ENCODE measurements at regions not wholly inside any gene's neighbourhood (a gene's known extent, or its start where the extent isn't known, plus 50 kb on each side); places are given as distances from the start of the nearest gene placed in this dataset.

DNA sequence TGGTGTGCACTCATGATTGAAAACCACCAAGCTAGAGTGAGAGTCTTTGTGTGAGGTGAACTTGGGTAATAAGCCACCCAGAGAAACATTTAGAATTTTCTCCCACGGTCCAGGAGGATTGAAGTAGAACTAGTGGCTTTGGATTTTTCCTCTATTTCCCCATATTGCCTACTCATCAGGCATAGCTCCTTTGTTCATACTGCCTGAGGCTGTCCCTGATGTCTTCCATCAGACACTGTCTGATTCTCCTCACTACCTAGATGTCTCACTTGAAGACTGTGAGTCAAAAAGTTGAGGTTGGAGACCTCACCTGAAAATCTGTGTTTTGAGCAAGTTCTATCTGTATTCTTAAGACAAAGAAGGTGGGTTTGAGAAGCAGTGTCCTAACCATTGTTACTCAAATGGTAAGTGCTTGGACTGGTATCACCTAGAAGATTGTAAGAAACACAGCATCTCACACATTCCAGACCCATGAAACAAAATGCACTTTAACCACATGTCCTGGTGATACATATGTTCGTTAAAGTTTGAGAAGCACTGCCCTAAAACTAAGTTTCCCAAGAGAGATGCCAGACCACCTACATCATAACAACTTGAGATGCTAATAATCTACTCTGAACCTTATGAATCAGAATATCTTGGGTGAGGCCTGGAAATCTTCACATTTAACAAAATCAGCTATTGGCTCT, 523.4 kb upstream of the BTBD3 start:
- DNase-seq (ENCODE audit: low spot score in 2 of 2) (no peak), FAIRE-seq (no peak)

DNA sequence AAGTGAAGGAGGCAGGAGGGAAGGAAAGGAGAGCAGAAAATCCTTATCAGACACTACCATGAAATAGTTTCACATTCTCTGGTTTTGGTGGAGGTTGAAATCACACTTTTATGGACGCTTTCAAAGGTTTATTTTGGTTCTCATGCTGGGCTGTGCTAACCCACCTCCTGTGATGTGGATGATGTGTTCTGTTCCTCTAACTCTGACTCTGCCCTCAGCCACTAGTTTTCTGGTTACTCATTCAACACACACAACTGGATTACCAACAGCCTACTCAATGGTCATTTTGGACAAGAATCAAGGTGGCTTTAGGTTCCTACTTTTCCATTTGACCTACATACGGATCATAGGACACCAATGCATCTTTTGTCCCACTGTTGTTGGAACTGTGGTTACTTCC, 522.1 kb upstream of the BTBD3 start:
- no peak for FAIRE-seq

DNA sequence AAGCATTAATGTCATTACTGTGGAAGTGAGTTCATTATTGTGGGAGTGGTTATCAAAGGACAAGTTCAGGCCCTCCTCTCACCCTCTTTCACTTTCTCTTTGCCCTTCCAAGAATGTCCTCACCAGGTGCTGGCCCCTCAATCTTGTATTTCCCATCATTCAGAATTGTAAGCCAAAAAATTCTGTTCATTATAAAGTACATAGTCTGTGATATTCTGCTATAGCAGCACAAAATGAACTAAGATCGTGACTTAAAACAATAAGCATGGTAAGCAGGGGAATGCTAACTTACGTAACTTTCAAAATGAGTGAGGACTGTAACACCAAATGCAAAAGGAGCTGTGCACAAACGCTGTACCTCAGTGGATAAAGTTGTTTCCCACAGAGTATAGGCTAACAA, 515.7 kb upstream of the BTBD3 start:
- FAIRE-seq (no peak), DNase-seq (ENCODE audit: low spot score in 2 of 2) (no peak)

More for the DNA sequence above, 522.1 kb upstream of the BTBD3 start:
- no peak for DNase-seq (ENCODE audit: low spot score in 2 of 2)

DNA sequence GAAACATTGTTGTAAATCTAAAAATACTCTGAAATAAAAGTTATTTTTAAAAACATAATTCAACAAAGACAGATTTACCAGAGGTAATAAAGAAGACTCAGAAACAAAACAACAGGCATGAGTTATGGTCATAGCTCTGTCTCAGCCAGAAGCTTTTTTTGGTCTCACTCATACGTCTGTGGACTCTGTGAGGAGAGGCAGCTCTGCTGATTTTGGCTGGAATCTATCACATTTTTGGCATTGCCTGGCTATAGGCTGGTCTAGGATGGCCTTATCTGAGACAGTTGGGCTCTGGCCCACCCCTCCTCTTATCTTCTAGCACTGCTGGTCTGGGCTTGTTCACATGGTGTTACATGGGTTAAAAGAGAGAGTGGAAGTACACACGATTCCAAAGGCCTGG, 514.0 kb upstream of the BTBD3 start:
- FAIRE-seq (no peak), DNase-seq (ENCODE audit: low spot score in 2 of 2) (no peak)

DNA sequence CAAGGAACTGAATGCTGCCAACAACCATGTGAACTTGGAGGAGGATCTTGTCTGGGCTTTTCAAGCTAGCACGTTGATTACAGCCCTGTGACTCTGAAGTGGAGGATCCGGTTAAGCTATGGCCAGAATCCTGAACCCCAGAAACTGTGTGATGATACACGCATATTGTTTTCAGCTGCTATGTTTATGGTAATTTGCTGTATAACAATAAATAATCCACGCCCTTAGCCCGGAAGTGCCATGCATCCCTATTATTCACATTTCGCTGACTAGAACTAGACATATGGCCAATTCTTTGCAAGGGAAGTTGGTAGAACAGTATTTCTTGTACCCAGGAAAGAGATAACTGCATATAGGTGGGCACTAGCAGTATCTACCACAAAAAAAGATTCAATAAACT, 510.8 kb upstream of the BTBD3 start:
- no peak for DNase-seq (ENCODE audit: low spot score in 2 of 2)
- no peak for FAIRE-seq

DNA sequence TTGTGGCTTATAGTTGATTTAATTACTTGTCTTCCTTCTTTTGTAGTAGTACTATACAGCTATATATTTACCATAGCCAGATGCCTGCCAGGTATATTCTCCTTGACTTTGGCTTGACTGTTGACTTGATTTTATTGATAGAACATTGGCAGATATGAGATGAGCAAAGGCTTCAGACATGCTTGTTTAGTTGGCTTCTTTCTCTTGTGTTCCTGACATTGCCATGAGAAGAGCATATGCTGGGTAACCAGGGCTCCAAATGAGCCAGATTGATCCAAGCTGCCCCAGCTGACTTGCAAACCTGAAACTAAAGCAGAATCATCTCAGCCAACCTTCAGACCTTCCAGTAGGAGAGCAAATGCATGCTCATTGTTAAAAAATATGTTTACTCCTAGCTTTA, 508.1 kb upstream of the BTBD3 start:
- DNase-seq (ENCODE audit: low spot score in 2 of 2) (no peak), FAIRE-seq (no peak)

DNA sequence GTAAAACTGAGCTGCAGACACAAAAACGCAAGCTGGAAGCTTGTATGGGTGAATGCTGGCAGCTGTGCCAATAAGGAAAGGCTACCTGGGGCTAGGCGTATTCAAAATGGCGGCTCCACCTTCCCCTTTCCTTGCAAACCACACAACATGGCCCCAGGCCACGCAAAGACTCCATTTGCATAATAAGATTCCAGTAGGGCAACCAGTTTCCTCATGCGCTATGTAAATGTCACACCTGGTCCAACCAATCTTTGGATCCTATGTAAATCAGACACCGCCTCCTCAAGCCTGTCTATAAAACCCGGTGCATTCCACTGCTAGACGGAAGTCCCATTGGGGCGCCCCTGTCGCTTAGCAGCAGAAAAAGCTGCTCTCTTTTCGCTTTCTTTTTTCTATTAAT, 505.9 kb upstream of the BTBD3 start:
- FAIRE-seq = no peak

DNA sequence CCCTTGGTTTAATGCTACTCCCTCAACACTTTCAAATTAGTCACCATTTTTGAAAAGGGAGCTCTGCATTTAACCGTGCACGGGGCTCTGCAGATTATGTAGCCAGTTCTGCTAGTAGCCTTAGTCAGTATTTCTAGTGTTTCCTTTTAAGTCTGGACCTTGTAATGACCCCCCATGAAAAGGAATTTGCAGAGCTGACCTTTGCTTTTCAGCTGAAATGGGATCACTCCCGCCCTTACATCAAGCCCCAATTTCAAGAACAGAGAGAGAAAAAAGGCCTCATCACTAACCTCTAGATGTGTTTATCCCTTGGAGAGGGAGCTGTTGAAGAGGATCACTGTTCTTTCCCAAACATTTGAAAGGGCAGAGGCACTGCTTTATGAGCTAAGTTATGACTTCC, 490.7 kb upstream of the BTBD3 start:
- FAIRE-seq (no peak), DNase-seq (ENCODE audit: low spot score in 2 of 2) (no peak)

More for the DNA sequence above, 505.9 kb upstream of the BTBD3 start:
- no peak for DNase-seq (ENCODE audit: low spot score in 2 of 2)

DNA sequence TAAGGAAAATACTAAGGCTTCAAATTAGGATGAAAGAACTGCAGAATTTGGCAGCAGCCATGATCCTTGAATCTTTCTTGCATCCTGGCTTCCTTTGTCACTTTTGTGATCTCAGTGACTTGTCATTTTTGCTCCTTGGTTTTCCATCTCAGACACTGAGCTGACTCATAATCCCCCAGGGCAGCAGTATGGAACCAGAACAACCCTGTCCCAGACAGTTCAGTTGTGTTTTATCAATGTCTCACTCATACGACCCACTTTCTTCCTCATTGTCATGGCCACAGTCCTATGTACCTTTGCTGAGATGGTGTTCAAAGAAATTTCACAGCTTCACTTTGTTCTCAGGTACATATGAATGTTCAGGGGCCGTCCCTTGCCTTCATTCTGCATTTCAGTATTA, 488.5 kb upstream of the BTBD3 start:
- no peak for FAIRE-seq

DNA sequence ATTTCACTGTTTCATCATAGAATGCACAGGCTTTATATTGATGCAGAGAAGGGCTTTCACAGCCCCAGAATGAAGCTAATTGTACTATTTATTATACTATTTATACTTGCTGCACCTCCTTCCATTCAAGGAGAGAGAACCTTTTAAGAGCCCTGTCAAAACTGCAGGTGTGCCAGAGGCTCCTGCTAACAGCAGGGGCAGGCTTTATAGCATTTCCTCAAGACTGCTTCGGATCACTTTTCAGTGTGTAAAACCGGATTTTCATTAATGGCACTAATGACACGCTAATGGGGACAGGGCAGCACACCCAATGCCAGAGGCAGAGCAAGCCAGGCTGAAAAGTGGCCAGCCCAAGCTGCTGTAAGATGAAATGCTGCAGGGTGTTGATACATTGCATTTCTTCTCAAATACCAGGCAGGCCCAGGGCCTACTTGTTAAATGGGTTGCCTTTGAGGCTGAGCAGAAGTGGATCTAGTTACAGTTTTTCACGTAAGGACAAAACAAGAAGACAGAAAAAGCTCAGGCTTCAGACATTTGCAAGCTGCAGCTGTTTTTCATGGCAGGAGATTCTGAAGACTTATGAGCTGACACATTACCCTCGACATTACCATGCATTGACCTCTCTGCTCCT, 487.7 kb upstream of the BTBD3 start:
- FAIRE-seq (no peak), DNase-seq (ENCODE audit: low spot score in 2 of 2) (no peak)

More for the DNA sequence above, 488.5 kb upstream of the BTBD3 start:
- DNase-seq (ENCODE audit: low spot score in 2 of 2) = no peak

DNA sequence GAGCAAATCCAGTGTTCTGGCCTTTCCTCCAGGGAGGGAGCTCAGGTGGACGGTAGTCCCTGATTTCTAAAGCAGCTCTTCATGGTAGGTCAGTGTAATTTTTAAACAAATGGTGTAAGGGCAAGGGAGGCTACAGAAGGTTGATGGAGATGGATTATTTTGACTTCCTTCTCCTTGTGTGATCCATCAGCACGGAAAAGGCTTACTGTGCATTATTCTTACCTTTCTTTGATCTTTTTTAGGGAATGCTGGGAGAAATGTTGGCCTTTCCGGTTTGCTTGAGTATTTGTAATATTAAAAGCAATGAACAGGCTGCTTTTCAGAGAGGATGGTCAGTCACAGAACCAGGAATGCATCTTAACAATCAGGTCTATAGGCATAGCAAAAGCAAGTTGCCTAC, 487.0 kb upstream of the BTBD3 start:
- DNase-seq (ENCODE audit: low spot score in 2 of 2) = no peak
- FAIRE-seq = no peak

DNA sequence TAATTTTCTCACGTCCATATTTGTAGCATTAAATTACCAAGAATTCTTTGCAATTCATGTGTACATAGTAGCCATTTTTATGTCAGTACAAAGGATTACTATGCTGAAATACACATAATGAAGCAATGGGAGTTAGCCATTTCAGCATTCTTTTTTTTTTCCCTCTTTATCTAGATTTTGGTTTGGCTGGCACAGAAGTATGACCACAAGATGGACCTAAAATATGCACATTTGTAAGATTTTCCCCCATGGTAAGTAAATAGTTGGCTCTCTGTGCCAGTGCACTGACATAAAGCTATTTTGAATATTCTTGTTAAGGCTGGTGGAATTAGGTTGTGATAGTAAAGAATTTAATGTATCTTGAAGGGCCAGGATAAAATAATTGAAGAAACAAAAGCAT, 486.1 kb upstream of the BTBD3 start:
- DNase-seq (ENCODE audit: low spot score in 2 of 2) = no peak
- no peak for FAIRE-seq

DNA sequence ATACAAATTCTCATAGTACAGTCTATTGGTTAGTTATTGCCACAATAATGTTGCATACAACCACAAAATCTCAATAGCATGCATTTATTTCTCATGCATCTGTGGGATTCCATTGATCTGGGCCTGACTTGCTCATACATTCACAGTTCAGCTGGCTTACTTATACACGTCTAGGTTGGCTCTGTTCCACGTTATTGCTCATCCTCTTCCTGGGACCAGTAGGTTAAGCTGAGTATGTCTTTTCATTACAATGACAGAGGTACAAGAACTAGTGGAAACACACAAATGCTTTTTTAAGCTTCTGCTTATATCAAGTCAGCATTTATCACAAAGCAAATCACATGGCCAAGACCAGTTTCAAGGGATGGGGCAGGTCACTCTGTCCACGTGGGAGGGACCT, 485.3 kb upstream of the BTBD3 start:
- FAIRE-seq (no peak), DNase-seq (ENCODE audit: low spot score in 2 of 2) (no peak)

DNA sequence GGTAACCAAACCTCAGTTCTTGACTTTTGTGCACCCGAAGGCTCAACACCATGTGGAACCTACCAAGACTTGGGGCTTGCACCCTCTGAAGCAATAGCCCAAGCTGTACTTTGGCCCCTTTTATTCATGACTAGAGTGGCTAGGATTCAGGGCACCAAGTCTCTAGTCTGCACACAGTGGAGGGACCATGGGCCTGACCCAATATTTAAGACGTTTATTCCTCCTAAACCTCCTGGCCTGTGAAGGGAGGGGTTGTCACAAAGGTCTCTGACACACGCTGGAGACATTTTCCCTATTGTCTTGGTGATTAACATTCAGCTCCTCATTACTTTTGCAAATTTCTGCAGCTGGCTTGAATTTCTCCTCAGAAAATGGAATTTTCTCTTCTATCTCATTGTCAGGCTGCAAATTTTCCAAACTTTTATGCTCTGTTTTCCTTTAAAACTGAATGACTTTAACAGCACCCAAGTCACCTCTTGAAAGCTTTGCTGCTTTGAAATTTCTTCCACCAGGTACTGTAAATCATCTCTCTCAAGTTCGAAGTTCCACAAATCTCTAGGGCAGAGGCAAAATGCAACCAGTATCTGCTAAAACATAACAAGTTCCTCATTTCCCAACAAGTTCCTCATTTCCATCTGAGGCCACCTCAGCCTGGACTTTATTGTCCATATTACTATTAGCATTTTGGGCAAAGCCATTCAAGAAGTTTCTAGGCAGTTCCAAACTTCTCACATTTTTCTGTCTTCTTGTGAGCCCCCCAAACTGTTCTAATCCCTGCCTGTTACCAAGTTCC, 481.4 kb upstream of the BTBD3 start:
- no peak for DNase-seq (ENCODE audit: low spot score in 2 of 2)
- FAIRE-seq = no peak

DNA sequence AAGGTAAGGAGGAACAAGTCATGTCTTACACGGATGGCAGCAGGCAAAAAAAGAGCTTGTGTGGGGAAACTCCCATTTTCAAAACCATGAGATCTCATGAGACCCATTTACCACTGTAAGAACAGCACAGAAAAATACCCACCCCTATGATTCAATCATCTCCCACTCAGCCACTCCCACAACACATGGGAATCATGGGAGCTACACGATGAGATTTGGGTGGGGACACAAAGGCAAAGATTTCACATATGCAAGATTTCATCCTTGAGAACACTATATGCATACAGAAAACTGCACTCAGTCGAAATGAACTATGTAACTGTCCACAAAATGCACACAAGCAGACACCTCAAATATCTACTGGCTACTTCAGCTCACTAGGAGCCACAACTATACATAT, 480.6 kb upstream of the BTBD3 start:
- FAIRE-seq = no peak
- DNase-seq (ENCODE audit: low spot score in 2 of 2) = no peak

DNA sequence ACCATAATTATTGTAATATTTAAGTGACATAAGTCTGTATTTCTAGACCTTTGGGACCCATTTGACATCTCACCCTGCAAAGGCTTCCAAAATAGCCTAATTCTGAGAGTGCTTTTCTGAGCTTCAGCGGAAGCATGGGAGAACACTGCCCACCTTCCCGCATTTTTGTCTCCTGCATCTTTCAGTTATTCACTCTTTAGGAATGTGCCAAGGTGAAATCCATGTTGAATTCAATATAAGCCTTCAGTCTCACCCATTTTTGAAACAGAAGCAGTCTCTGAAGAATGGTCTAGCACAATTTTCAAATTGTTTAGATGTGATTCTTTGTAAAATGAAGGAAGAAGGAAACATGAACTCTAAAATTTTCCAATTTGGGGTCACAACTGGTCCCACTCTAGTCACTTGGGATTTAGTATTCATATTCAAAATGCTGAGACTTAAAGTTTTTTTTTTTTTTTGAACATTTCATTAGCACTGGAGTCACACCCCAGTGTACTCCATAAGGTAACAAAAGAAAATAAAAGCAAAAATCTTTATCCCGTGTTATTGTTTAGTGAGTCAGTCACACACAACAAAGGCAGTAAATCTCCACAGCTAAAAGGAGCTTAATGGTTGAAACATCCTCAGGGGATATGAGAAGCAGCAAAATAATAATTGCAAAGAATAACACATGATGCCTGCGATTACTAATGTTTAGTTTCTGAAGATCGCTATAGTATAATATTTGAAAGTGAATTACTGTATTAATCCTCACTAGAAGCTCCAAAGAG, 479.9 kb upstream of the BTBD3 start:
- no peak for FAIRE-seq

DNA sequence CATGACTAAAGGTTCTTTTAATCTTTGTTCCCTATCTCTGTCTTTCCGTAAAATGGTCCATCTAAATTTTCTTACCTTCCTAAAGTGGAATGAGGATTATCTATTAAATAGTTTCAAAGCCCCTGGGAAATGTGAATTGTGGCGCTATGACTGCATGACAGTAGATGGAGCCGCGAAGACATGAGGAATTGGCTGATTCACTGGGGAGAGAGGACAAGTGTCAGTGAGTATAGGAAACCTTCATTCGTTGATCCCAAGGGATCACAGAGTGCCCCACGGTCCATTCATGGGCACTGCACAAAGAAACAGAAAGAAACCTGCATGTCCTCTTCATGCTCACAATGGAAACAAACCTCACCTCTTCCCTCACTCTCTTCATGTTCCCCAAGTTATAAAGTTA, 479.3 kb upstream of the BTBD3 start:
- DNase-seq (ENCODE audit: low spot score in 2 of 2) (no peak), FAIRE-seq (no peak)

More for the DNA sequence above, 479.9 kb upstream of the BTBD3 start:
- DNase-seq (ENCODE audit: low spot score in 2 of 2) = no peak

DNA sequence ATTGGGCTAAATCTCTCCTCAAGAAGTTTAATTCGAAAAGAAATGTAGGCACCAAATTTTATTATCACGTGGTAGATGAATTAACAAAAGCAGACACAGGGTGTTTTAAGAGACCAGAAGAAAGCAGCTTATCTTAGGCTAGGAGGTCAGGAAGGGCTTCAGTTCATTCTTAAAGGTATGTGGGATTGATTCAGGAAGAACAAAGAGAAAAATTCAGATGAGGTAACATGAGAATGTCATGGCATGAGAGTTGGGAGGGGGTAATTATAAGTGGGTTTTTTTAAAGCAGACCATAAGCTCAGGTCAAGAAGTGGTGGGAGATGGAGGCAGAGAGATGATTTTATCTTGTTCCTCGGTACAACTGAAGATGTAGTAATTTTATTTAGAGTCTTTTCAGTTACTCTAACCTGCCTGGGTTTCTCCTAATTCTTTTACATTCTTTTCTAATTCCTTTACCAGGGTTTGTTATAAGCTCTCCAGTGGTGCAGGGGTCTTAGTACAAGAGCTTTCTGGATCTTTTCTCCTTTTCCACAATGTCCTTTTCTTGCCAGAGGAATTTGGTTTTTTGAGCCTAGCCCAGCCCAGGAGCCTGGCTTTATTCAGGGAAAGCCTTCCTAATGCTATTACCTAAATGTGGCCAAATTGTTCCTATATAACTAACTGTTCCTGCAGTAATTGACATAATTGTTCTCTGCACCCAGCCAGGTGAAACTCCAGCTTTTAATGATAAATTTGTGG, 474.1 kb upstream of the BTBD3 start:
- FAIRE-seq (no peak), DNase-seq (ENCODE audit: low spot score in 2 of 2) (no peak)

DNA sequence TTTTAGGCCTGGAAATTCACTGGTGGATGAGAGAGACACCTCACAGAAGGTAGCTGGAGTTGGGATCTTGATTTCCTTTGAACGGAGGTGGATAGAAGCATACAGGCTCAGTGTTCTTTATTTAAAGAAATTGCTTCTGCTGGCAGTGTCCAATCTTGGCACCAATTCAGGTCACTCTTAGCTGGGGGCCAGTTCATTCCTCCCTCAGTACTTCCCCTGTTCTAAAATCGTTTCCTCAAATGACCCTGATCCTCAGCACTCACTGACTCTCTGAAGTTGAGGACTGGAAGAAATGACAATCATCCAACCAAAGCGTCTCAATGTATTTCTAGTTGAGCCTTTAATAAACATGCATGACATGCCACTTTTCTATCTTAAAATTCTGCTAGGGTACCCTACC, 472.5 kb upstream of the BTBD3 start:
- DNase-seq (ENCODE audit: low spot score in 2 of 2) (no peak), FAIRE-seq (no peak)

DNA sequence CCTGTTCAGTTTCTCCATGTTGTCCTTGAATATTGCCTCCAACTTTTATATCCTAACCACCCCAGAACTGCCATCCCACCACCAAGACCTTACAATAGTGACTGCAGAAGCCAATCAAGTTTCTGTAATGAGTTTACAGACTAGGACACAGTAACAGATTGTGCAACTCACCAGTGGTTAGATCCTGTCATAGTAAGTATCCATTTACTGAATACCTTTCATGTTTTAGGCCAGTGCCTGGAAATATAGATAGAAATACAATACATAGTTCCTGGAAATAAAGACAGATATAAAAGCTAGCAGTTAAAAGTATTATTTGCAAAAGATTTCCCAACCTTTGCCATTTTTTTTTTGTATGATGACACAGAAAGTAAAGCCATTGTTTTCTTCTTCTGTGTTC, 471.8 kb upstream of the BTBD3 start:
- DNase-seq (ENCODE audit: low spot score in 2 of 2) (no peak), FAIRE-seq (no peak)

All from frontal cortex (tissue), 3 donors.